DMS79 (cell line): ENCODE measurements at regions not wholly inside any gene's neighbourhood (a gene's known extent, or its start where the extent isn't known, plus 50 kb on each side); places are given as distances from the start of the nearest gene placed in this dataset.
"Not testable (repeated sequence)": the region's sequence is repeated elsewhere in the genome, so short reads cannot be mapped to it uniquely, and the experiment has no call there.

Source experiments
- DNase-seq: peaks from one replicate; lab custom pipeline; 2025; lab: John Stamatoyannopoulos, UW

DNA sequence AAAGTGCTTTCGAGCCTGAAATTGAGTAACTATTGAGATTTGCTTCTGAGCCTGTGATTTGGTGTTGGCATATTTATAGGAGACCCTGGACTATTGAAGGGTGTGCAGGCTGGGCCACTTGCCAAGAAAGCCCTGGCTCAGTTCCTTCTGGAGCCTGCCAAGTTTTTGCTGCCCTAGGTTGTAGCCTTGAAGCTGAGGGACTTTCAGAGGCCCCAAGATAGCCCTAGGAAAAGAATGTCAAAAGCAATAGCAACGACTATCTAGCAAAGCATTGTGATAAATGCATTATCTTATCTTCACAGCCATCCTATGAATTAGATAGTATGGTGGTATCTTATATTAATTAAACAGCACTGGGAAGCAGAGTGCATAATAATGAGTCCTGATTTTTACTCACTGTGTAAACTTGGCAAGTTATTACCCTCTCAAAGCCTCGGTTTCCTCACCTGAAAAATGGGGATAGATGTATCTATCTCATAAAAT lies 473.7 kb upstream of the PODXL start:
- DNase-seq, result peak; percentile 88

DNA sequence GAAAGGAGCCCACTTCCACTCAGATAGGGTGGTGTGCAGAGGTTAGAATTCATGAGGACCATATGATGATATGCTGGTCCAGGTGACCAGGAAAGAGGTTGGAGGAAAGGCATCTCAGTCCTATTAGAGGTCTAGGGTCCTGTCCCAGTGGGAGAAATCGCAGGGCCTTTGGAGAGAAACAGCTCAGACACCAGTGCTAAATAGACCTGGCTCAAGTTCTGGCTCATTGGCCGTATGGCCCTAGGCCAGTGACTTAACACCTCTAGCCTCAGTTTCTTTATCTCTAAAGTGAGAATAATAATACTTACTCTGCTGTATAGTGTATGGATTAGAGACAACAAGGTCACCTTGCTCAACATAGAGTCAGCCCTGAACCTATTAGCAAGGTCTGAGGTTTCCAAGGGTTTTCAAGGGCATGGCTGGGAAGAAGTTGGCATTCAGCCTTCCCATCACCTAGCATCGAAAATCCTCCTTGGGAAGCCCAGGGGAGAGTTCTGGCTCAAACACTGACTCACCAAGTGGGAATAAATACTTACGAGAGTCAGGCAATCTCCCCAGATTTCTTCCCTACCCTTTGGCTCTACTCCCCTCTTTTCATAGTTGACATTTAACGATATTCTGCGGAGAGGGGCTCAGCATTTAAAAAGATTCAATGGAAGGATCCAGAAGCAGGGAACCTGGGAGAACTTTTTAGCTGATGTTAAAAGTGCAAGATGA lies 473.1 kb upstream of the PODXL start:
- DNase-seq, result peak; percentile 91

DNA sequence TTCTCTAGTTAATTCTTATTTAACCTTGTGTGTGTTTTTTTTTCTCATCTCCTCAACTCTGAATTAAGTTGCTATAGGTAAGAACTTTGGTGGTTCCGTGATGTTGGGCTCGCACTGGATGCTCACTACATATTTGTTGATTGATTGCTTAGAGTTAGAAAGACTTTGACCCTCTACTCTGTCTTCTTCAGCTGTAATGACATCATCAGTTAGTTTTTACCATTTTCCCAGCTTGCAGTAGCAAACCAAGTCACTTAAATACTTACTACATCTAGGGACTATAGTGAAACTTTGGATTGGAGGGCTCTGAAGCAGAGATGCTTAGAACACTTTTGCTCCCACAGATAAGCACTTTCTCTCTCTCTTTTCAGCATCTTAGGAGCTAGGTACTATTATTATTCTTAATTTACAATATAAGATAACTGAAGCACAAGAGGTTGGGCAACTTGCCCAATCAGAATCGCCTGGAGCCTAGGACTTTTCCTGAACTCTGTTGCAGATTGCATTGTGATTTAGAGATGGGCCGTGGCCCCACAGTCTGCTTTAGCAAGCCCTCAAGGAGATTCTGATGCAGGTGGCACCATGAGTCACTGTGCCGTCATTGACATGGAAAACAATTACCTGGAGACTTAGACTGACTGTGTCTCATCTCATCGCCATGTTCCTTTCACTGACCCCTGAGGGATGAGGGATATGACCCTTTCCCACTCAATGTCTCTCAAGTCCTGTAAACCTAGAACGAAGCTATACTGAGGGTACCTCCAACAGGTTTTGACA lies 471.9 kb upstream of the PODXL start:
- peak; percentile 70 for DNase-seq

DNA sequence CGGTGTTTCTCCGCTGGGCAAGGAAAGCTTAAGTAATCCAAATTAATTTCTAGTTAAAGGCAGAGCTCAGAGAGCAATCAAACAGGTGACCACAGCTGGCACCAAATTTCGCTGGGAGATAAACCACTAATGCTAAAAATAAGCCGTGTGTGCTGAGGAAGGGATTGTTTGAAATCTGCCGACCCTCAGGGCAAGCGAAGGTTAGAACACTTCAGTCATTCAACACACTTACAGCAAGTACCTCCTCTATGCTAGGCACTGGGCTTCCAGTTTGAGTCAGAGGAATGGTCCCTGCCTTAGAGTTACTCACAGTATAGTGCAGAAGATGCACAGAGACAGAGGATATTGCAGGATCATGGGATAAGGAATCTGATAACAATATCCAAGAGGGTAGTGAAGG lies 467.9 kb upstream of the PODXL start:
- no peak for DNase-seq

DNA sequence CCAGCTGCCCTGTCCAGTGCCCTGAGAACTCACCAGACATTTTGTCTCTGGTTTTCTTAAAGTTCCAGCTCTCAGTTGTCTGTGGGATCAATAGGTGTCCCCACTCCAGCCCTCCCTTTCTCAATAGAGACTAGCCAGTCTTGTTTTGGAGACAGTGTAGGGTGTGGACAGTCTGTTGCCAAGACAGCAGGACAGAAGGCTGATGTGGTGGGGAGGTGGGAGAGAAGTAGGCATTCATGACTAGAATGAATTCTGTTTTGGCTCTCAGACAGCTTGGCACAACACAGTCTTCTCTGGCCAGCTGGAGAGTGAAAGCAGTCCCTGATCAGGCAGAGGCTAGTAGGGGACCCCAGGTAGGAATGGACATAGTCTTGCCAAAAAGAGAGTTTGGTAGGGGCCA lies 467.0 kb upstream of the PODXL start:
- DNase-seq, result no peak

DNA sequence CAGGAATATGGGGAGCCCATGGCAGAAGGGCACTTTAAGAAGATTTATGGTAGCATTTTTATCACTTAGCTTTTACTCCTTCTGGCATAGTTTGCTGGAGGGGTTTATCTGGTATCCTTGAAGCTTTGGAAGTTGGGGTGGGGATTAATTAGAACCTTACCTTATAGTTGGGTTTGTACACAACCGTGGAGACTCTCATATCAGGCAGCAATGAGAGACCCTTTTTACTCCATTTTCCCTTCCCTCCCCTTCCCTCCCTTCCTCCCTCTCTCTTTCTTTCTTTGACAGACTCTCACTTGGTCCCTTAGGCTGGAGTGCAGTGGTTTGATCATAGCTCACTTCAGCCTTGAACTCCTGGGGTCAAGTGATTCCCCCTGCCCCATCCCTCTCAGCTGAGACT lies 465.8 kb upstream of the PODXL start:
- DNase-seq, result no peak

DNA sequence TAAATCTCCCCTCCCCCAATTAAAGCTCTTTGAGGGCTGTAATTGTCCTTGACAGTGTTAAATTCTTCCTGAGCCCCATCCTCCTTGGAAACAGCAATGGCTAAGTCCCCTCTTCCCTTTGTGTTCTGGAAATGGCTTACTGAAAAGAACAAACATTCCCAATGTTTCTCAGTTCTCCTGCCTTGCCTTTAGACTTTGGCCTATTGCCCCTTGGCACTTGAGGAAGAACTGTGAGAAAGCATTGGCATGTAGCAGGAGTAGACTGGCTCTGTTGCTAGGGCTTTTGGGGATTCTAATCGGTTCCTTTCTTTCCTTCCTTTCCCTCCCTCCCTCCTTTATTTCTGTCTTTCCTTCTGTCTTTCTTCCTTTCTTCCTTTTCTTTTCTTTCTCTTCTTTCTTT lies 463.3 kb upstream of the PODXL start:
- DNase-seq, result no peak

DNA sequence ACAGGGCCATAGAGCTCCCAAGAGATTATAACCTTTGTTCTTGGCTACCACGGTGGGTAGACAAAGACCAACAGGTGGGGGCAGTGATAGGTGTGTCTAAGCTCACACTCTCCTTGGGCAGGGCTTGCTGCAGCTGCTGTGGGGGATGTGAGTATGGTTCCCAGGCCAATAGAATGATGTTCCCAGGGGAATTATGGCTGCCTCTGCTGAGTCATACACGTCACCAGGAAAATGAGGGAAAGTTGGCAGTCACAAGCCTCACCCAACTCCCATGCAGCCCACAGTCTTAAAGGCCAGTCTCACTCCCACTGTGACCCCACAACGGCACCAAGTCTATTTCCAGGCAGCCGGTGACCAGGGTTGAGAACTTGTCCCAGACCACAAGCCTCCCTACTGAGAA lies 453.4 kb upstream of the PODXL start:
- no peak for DNase-seq

DNA sequence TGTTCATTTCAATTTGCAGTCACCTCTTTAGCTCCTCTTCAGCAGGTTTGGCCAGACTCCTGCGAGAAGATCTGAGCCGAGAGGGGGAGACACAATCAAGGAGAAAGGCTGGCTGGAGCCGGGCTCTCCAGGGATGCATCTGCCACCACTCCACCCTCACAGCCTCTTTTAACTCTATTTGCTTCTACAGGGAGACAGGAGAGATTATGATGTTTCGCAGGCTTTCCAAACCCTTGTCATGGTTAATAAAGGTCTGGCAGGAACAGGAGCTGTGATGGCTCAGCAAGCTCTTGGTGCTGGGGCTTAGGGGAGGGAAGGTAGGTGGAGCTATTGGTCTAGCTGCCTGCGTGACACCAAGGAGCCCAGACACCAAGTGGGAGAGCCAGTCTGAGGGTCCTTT lies 448.1 kb upstream of the PODXL start:
- DNase-seq, result peak; percentile 22

DNA sequence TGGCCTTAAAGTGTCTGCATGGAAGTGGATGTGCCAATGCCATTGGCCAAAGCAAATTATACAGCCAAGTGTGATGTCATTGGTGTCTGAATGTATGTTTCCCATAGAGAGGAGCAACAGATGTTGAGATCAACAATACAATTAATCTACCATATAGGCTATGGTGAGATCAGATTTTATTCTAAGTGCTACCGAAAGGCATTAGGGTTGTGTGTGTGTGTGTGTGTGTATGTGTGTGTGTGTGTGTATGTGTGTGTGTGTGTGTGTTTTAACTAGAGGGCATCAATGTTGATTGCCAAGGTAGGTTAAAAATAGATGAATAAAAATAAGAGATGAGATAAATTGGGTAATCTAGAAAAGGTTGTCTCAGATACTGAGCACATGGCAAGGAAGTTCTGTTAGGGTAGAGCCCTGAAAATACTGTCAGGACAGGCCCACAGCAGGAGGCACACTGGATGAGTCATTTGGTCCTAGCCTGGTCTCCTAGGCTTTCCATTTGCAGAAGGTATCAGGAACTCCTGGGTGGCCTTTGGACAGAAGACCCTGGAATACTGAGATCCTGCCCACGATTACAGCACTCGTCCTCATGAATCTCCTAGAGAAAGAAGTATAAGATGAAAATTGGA lies 446.0 kb upstream of the PODXL start:
- no peak for DNase-seq

DNA sequence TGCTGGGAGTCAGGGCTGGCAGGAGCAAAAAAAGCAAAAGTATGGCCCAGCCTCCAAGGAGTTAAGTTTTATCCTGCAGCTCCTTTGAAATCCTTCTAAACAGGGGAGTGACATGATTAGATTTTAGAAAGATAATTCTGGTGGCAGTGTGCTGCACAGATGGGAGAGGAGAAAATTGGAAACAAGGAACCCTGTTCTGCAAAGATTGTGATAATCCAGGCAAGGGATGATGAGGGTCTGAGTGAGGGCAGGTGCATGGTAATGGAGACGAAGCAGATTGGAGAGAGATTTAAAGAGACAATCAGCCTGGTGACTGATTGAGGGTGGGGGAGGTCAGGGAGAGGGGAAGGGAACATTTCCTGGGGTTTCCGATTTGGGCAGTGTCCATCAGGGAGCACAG lies 444.7 kb upstream of the PODXL start:
- no peak for DNase-seq

DNA sequence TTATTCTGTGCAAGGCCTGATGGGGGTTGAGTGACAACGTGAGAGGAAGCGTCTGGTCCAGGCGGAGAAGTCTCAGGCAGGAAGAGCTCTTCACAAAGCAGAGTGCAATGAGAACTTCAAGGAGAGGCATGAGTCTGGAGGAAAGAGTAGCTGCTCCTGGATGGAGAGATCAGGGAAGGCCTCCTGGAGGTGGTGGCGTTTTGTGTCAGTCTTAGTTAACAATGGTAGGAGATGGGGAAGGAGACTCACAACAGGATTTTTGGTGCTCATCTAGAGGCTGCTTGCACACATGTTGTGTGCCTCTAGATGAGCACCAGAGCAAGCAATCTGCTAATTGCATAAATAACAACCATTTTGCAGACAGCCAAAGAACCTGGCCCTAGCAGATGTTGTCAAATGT lies 442.8 kb upstream of the PODXL start:
- no peak for DNase-seq

DNA sequence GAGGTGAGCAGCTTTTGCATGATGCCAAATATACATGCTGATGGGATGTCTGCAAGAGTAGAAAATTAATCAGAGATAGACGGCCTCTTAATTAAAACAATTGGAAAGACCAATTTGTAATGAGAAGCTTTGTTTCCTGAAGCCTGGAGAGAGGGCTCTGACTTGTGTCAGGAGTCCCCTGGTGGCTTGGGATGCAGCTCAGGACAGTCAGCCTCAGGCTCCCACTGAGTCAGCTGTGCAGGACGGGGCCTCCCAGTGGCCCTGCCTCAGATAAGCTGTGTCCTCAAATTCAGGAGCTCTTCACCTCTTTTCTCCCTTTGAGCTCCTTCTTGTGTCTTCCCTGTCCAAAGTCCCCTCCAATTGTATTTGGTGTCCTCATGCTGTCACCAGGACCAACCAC lies 438.9 kb upstream of the PODXL start:
- no peak for DNase-seq

DNA sequence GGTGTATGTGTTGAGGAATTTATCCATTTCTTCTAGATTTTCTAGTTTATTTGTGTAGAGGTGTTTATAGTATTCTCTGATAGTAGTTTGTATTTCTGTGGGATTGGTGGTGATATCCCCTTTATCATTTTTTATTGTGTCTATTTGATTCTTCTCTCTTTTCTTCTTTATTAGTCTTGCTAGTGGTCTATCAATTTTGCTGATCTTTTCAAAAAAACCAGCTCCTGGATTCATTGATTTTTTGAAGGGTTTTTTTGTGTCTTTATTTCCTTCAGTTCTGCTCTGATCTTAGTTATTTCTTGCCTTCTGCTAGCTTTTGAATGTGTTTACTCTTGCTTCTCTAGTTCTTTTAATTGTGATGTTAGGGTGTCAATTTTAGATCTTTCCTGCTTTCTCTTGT lies 424.6 kb upstream of the PODXL start:
- DNase-seq, result not testable (repeated sequence)

DNA sequence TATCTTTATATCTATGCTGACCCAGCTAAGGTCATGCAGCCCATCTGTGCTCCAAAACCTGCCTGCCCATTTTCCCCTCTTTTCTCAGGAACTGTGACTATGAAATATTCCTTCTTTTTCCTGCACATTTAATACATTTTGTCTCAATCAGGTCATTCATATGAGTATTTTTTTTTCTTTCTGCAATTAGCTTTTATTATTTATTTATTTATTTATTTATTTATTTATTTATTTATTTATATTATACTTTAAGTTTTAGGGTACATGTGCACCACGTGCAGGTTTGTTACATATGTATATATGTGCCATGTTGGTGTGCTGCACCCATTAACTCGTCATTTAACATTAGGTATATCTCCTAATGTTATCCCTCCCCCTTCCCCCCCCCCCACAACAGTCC lies 421.7 kb upstream of the PODXL start:
- not testable (repeated sequence) for DNase-seq

DNA sequence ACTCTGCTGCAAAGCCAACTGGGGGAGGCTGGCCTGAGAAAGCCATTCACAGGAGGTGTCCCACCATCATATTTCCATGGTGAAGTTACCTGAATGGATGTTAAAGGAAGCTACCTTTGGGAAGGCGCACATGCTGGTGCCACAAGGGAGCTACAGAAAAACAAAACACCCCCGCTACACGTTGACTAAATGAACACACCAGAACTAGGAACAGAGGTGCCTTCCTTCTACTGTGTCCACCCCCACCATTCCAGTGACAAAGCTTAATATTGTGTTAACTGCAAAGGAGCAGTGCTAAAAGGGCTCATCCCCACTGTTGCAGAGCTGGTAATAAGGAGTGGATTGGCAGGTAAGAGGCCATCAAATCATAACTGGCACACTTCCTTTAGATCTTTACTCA lies 420.0 kb upstream of the PODXL start:
- DNase-seq, result no peak

DNA sequence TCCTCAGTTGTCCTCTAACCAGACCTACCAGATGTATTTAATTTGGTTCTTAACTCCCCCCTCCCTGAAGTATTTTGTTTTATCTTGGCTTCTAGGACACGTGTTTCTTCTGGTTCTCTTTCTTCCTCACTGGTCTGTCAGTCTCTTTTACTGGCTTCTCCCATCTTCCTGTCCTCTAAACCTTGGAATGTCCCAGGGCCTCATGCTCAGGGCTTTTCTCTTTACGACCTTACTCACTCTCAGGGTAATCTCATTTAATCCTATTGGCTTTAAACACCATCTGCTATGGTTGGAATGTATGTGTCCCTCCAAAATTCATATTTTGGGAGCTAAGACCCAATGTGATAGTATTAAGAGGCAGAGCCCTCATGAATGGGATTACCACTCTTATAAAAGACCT lies 418.2 kb upstream of the PODXL start:
- DNase-seq, result no peak

DNA sequence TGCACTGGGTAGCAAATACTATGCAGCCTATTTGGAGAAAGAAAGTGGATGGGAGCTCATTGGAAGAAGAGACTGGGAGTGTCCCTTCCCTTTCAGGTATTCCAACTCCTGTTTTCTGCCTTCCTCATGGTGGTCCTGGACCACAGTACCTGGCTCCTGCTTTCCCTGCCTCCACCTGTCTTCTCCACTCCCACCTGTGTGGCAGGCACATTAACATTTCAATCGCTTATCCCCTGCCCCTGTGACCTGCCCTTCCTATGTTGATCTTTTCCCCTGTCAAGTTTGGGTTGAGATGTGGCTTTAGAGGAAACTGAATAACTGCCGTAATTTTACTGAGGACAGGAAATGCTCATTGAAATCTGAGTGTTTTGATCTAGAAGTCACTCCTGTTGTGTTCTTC lies 415.8 kb upstream of the PODXL start:
- no peak for DNase-seq

DNA sequence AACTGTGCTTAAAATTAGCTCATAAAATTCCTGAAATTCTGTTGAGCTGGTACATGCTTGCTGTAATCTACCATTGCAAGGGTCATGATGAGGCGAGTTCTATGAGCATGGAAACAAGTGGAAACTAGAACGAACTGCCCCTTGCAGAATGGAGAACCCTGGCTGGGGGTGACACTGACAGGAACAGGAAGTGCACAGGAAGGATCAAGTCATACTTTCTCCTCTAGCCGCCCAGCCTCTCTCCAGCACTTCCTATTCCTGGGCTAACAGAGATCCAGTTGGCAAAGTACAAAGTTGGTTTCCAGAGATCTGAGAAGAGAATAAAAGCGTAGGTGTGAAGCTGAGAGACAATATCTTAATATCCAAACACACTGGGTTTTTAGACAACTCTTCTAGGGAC lies 414.2 kb upstream of the PODXL start:
- DNase-seq, result no peak

DNA sequence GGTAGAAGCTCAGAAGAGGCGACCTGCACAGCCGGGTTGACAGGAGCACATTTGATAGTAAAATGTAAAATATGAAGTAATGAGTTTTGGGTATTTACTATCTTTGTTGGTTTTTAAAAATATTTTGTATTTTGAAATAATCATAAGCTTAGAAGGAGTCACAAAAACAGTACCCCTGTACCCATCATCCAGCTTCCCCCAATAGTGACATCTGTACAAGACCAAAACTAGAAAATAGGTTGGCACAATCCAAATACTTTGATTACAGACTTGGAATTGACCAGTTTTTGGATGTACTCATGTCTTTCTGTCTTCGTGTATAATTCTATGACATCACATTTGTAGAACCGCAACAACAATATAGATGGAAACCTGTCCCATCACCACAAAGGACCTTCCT lies 413.1 kb upstream of the PODXL start:
- DNase-seq, result no peak

DNA sequence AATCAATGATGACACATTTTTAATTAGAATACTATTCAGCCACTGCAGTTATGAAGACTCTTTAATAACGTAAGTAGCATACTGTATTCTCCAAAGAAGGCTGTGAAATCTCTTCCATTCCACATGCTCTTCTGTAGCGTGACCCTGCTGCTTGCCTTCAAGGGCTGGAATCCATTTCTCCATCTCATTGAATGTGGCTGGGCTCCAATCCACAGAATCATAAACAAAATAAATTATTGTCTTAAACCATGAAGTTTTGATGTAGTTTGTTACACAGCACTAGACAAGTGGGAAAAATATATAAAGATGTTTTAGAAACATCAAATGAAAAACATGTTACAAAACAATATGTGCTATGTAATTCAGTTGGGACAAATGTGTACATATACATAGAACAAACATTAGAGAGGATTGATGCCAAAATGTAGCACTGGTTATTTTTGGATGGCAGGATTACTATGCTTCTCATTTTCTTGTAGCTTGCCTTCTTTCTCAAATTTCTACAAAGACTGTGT lies 410.8 kb upstream of the PODXL start:
- no peak for DNase-seq

DNA sequence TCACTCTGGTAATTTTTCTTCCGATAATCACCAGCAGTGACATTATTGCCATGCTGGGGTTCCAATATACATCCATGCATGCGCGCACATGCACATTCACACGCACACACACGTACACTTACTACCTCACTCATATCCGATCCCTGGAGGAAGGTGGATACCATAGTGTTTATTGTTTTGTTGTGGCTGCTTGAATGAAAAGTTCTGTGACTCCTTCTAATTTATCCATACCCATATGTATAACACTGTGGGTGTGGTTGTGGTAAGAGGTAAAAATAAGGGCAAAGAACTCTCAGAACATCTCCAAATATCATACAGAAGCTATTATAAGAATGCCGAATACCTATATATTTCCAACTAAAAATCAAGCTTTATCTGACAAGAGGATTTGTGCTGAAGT lies 407.8 kb upstream of the PODXL start:
- DNase-seq, result no peak
